GM12878 (cell line): ENCODE measurements at regions not wholly inside any gene's neighbourhood (a gene's known extent, or its start where the extent isn't known, plus 50 kb on each side); places are given as distances from the start of the nearest gene placed in this dataset.
A peak's percentile ranks its signal among the peaks of the same experiment; 100 is the strongest.

Experiments used
- ATAC-seq: fragments of 200-7000 bp; cut with Tn5 transposase; 3 replicates; pipeline ENCODE4 v1.9.1; 2020; ENCODE audit warnings: mild to moderate bottlenecking, moderate library complexity
- BruUV-seq: library from RNA; stranded (reverse); fragments of 400-500 nt; replicated peaks from 2 replicates; lab custom pipeline; 2021; lab: Mats Ljungman, UMichigan
- CTCF ChIA-PET: fragments of 300-600 bp; sonication (Branson Sonifier 250); formaldehyde crosslinking; extraction: SDS; loops from one replicate; lab custom pipeline; 2021; ENCODE audit warnings: inconsistent platforms; lab: Yijun Ruan, JAX
- POLR2A ChIA-PET: fragments of 350-600 bp; formaldehyde crosslinking; extraction: SDS; loops from one replicate; lab custom pipeline; 2021; ENCODE audit warnings: inconsistent platforms; lab: Charles Lee
- RAD21 ChIA-PET: fragments of 300-600 bp; sonication (Branson Sonifier 250); formaldehyde crosslinking; loops from one replicate; lab custom pipeline; 2023; ENCODE audit warnings: antibody characterized with exemption; ENCODE audit not compliant: unreplicated experiment; lab: Charles Lee
- SMC1A ChIA-PET: fragments of 300-600 bp; sonication (Branson Sonifier 250); formaldehyde crosslinking; loops from one replicate; lab custom pipeline; 2023; ENCODE audit not compliant: unreplicated experiment, uncharacterized antibody; lab: Charles Lee
- DNase-seq: peaks from one replicate; pipeline ENCODE4 v3.0.0-alpha.2; 2011; ENCODE audit warnings: low read depth, low spot score
- FAIRE-seq: peaks from 3 replicates; lab custom pipeline; 2011; peaks lifted over from hg19 to GRCh38; lab: Jason Lieb, UNC
- H2AFZ ChIP-seq: 2 replicates; pipeline ENCODE4 v1.6.0; 2011; ENCODE audit warnings: low read depth, low read length, control low read depth; ENCODE audit not compliant: control insufficient read depth
- H3K27ac ChIP-seq: 2 replicates; pipeline ENCODE4 v1.5.1; 2011; ENCODE audit warnings: control low read depth; ENCODE audit not compliant: control insufficient read depth, insufficient read depth
- H3K27me3 ChIP-seq, 2 experiments: replicated peaks in 1 of 2; 2 replicates each; pipeline versions ENCODE4 v1.6.0 to v1.6.1; 2011; ENCODE audit warnings: low read length in 1 of 2; ENCODE audit not compliant: control insufficient read depth in 2 of 2, insufficient read depth in 2 of 2
- H3K36me3 ChIP-seq, 2 experiments: 2 replicates each; pipeline ENCODE4 v1.5.1; 2011; ENCODE audit warnings: low read length in 1 of 2; ENCODE audit not compliant: control insufficient read depth in 2 of 2, insufficient read depth in 2 of 2
- H3K4me1 ChIP-seq: 2 replicates; pipeline ENCODE4 v1.6.1; 2011; ENCODE audit warnings: mild to moderate bottlenecking, low read length, moderate library complexity, mixed read lengths; ENCODE audit not compliant: control insufficient read depth, insufficient read depth
- H3K4me2 ChIP-seq: 2 replicates; pipeline ENCODE4 v1.6.0; 2011; ENCODE audit warnings: control low read depth; ENCODE audit not compliant: control insufficient read depth, insufficient read depth
- H3K4me3 ChIP-seq: fragments of 200-600 bp; sonication (generic); 2 replicates; pipeline ENCODE4 v1.5.1; 2016
- H3K79me2 ChIP-seq: 2 replicates; pipeline ENCODE4 v1.6.0; 2011; ENCODE audit warnings: low read length; ENCODE audit not compliant: control insufficient read depth, insufficient read depth
- H3K9ac ChIP-seq: 2 replicates; pipeline ENCODE4 v1.8.0; 2011; ENCODE audit warnings: low read length, control low read depth, mixed read lengths; ENCODE audit not compliant: control insufficient read depth, insufficient read depth
- H3K9me3 ChIP-seq: replicated peaks from 3 replicates; pipeline ENCODE4 v1.5.1; 2011; ENCODE audit warnings: mild to moderate bottlenecking, low read length; ENCODE audit not compliant: control insufficient read depth, insufficient read depth
- H4K20me1 ChIP-seq: 2 replicates; pipeline ENCODE4 v1.6.0; 2011; ENCODE audit not compliant: control insufficient read depth, insufficient read depth
- BHLHE40 ChIP-seq, 2 experiments: fragments of 450-650 bp in 1 of 2; IDR thresholded peaks; 2 replicates each; pipeline ENCODE4 v1.6.1; 2011 to 2017; ENCODE audit warnings: low read depth in 2 of 2, borderline replicate concordance in 1 of 2, improper control_type of control experiment in 1 of 2, low read length in 1 of 2, mild to moderate bottlenecking in 1 of 2
- EGR1 ChIP-seq, 2 experiments: IDR thresholded peaks; 1 replicate in 1 of 2; 2 replicates in 1 of 2; pipeline ENCODE4 v1.6.1; 2011 to 2012; ENCODE audit warnings: low read depth in 2 of 2, low read length in 2 of 2, borderline replicate concordance in 1 of 2, mild to moderate bottlenecking in 1 of 2, moderate library complexity in 1 of 2
- ESRRA ChIP-seq: IDR thresholded peaks from 2 replicates; pipeline ENCODE4 v1.6.1; 2012; ENCODE audit warnings: mild to moderate bottlenecking, low read length, improper control_type of control experiment
- ETV6 ChIP-seq, 2 experiments: fragments of 450-650 bp in 1 of 2; IDR thresholded peaks in 1 of 2; conservative IDR thresholded peaks in 1 of 2; 2 replicates each; pipeline ENCODE4 v1.6.1; 2014; ENCODE audit warnings: antibody characterized with exemption in 1 of 2, borderline replicate concordance in 1 of 2, low read depth in 1 of 2, mild to moderate bottlenecking in 1 of 2, moderate library complexity in 1 of 2
- IKZF1 ChIP-seq: fragments of 450-650 bp; conservative IDR thresholded peaks from 2 replicates; pipeline ENCODE4 v1.6.1; 2017; ENCODE audit warnings: antibody characterized with exemption, mild to moderate bottlenecking
- MEF2B ChIP-seq: fragments of 450-650 bp; IDR thresholded peaks from 2 replicates; pipeline ENCODE4 v1.6.1; 2018; ENCODE audit warnings: mild to moderate bottlenecking, moderate library complexity; ENCODE audit not compliant: partially characterized antibody, poor library complexity, severe bottlenecking
- NBN ChIP-seq: fragments of 450-650 bp; IDR thresholded peaks from 2 replicates; pipeline ENCODE4 v1.6.1; 2016
- NFIC ChIP-seq: IDR thresholded peaks from 2 replicates; pipeline ENCODE4 v1.6.1; 2012; ENCODE audit warnings: low read depth, mild to moderate bottlenecking, inconsistent platforms, low read length, moderate library complexity
- NR2F1 ChIP-seq: fragments of 450-650 bp; conservative IDR thresholded peaks from 2 replicates; pipeline ENCODE4 v1.6.1; 2017; ENCODE audit warnings: mild to moderate bottlenecking
- RELA ChIP-seq: fragments of 450-650 bp; IDR thresholded peaks from 2 replicates; pipeline ENCODE4 v1.8.0; 2014; ENCODE audit warnings: borderline replicate concordance; ENCODE audit not compliant: partially characterized antibody
- RUNX3 ChIP-seq: IDR thresholded peaks from 2 replicates; pipeline ENCODE4 v1.6.1; 2012; ENCODE audit warnings: low read length, inconsistent platforms
- TARDBP ChIP-seq: IDR thresholded peaks from 2 replicates; pipeline ENCODE4 v1.6.1; 2016; ENCODE audit warnings: borderline replicate concordance
- ZNF24 ChIP-seq: fragments of 450-650 bp; IDR thresholded peaks from 2 replicates; pipeline ENCODE4 v1.6.1; 2017; ENCODE audit warnings: antibody characterized with exemption, mild to moderate bottlenecking
- WGBS: methylation state at CpG from one replicate; pipeline ENCODE4 v1.1.6; 2016; ENCODE audit warnings: low lambda C conversion rate; ENCODE audit not compliant: insufficient replicate concordance, insufficient coverage; ENCODE audit errors: missing lambda C conversion rate; 5-methylcytosine and 5-hydroxymethylcytosine counted together
- in situ Hi-C: fragments of 300-500 bp; cut with MboI; formaldehyde crosslinking; loops from 9 replicates; pipeline ENCODE4 v1.14.3; 2018; ENCODE audit warnings: mixed read lengths
- intact Hi-C: fragments of 100-400 bp; cut with micrococcal nuclease; formaldehyde crosslinking; loops from one replicate; pipeline ENCODE4 v1.14.2; 2022; ENCODE audit not compliant: unreplicated experiment
- TF ChIP-seq, protein P1 (sequence below): IDR thresholded peaks from 2 replicates; pipeline ENCODE4 v1.6.1; 2011; ENCODE audit warnings: borderline replicate concordance, low read depth, mild to moderate bottlenecking, moderate library complexity, low read length; ENCODE audit not compliant: insufficient read depth, poor library complexity, severe bottlenecking
- TF ChIP-seq, protein P2 (sequence below): fragments of 450-650 bp; IDR thresholded peaks from 2 replicates; pipeline ENCODE4 v1.6.1; 2017; ENCODE audit warnings: mild to moderate bottlenecking, moderate library complexity
- TF ChIP-seq, protein P3 (sequence below): IDR thresholded peaks from 2 replicates; pipeline ENCODE4 v1.6.1; 2011; ENCODE audit warnings: borderline replicate concordance, low read depth, mild to moderate bottlenecking, moderate library complexity, mixed read lengths, low read length; ENCODE audit not compliant: insufficient read depth; ENCODE audit errors: extremely low read length

DNA sequence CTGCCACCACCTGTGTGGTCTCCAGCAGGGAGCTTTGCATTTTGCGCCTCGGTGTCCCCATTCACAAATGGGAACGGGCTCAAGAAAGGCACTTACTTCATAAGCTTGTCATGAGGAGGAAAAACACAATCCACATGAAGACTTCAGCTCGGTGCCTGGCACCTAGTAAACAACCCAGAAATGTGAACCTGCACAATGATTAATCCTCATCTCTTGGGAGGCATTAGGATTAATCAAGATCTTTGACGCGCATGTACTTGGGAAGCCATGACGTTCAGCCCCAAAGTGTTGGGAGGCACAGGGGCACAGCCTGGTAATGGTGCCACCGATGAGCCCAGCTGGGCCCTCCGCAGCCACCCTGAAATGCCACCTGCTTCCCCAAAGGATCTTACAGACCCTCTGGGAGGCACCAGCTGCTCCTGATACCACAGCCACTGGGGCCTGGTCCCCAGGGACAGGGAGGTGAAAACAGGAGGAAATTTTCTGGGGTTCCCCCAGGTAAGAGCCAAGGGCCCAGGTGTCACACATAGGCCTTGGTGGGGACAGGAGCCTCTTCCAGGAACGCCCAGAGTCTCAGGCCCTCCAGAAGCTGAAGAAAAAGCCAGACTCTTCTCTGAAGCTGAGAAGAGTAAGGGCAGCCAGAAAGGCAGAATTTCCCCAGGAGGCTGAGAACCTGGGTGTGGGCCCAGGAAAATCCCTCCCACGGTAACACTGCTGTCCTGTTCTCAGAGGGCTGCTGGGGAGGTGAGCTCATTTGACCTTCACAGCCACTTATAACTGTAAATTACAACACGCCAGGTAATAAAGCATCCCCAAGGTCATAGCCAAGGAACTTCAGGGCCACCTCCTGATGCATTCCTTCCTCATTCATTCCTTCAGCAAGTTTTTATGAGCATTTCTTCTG is 507.5 kb downstream of the SHQ1 start:
- Histone ChIP-seq H3K4me2 (no peak overlapping the region), H2AFZ (no peak overlapping the region; the same call in 1 of the 2 replicates), H3K9me3 (no peaks in the 10 kb centered on the region; the same call in 2 of the 3 replicates), H3K4me3 (no peak overlapping the region), H3K27me3 (no peaks in the 10 kb centered on the region; a peak in 1 of 4 replicates), H4K20me1 (no peaks in the 10 kb centered on the region), H3K36me3 (no peaks in the 10 kb centered on the region), H3K9ac (peak overlapping the region; percentile 16; the same call in 1 of the 2 replicates), H3K27ac (0 out of 2 replicates have a peak overlapping the region, but pooled peaks have one; percentile 6), H3K79me2 (no peaks in the 10 kb centered on the region), H3K4me1 (peaks cover 7% of the 10 kb centered on the region)
- ATAC-seq: peak; percentile 64
- in situ Hi-C loops: no loop called here
- ChIA-PET CTCF (no interaction called here), POLR2A (no interaction called here), SMC1A (interaction anchor here (0.6 to 3.3 kb wide), 9 partner anchors 8 to 626 kb away, joined by 3 to 26 read pairs (median 3); no protein-coding TSS in a partner anchor), RAD21 (interaction anchor here (0.9 to 2.3 kb wide), 6 partner anchors 28 to 342 kb away, joined by 3 to 8 read pairs (median 5); no protein-coding TSS in a partner anchor)
- WGBS: 75% methylated on average over 12 of the region's 12 CpGs
- DNase-seq: peak; percentile 32
- BruUV-seq: no TSS peak
- FAIRE-seq: peak; percentile 70
- intact Hi-C loops: no loop called here
- TF ChIP-seq EGR1 (IDR thresholded peaks at IDR 0.05; ENCODE audit: borderline replicate concordance in 1 of 2, low read depth in 2 of 2, low read length in 2 of 2) (no peak), TARDBP (no peak), ESRRA (peak; percentile 91; the same call in 1 of the 2 replicates), ZNF24 (peak; percentile 85), RUNX3 (0 out of 2 replicates have a peak, but pooled peaks have one; percentile 5), RELA (no peak), NBN (no peak), IKZF1 (peak; percentile 68), BHLHE40 (IDR thresholded peaks at IDR 0.05; ENCODE audit: borderline replicate concordance in 1 of 2, low read depth in 2 of 2, low read length in 1 of 2) (no peak), MEF2B (peak; percentile 95), ETV6 (conservative IDR thresholded peaks at IDR 0.05 in 1 of 2, IDR thresholded peaks at IDR 0.05 in 1 of 2; ENCODE audit: borderline replicate concordance in 1 of 2, low read depth in 1 of 2) (no peak), NFIC (no peak), NR2F1 (peak; percentile 49; the same call in 1 of the 2 replicates)
- TF ChIP-seq, protein P1, sequence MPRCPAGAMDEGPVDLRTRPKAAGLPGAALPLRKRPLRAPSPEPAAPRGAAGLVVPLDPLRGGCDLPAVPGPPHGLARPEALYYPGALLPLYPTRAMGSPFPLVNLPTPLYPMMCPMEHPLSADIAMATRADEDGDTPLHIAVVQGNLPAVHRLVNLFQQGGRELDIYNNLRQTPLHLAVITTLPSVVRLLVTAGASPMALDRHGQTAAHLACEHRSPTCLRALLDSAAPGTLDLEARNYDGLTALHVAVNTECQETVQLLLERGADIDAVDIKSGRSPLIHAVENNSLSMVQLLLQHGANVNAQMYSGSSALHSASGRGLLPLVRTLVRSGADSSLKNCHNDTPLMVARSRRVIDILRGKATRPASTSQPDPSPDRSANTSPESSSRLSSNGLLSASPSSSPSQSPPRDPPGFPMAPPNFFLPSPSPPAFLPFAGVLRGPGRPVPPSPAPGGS: peak; percentile 43
- TF ChIP-seq, protein P2, sequence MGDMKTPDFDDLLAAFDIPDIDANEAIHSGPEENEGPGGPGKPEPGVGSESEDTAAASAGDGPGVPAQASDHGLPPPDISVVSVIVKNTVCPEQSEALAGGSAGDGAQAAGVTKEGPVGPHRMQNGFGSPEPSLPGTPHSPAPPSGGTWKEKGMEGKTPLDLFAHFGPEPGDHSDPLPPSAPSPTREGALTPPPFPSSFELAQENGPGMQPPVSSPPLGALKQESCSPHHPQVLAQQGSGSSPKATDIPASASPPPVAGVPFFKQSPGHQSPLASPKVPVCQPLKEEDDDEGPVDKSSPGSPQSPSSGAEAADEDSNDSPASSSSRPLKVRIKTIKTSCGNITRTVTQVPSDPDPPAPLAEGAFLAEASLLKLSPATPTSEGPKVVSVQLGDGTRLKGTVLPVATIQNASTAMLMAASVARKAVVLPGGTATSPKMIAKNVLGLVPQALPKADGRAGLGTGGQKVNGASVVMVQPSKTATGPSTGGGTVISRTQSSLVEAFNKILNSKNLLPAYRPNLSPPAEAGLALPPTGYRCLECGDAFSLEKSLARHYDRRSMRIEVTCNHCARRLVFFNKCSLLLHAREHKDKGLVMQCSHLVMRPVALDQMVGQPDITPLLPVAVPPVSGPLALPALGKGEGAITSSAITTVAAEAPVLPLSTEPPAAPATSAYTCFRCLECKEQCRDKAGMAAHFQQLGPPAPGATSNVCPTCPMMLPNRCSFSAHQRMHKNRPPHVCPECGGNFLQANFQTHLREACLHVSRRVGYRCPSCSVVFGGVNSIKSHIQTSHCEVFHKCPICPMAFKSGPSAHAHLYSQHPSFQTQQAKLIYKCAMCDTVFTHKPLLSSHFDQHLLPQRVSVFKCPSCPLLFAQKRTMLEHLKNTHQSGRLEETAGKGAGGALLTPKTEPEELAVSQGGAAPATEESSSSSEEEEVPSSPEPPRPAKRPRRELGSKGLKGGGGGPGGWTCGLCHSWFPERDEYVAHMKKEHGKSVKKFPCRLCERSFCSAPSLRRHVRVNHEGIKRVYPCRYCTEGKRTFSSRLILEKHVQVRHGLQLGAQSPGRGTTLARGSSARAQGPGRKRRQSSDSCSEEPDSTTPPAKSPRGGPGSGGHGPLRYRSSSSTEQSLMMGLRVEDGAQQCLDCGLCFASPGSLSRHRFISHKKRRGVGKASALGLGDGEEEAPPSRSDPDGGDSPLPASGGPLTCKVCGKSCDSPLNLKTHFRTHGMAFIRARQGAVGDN: peak; percentile 20; the same call in 1 of the 2 replicates
- TF ChIP-seq, protein P3, sequence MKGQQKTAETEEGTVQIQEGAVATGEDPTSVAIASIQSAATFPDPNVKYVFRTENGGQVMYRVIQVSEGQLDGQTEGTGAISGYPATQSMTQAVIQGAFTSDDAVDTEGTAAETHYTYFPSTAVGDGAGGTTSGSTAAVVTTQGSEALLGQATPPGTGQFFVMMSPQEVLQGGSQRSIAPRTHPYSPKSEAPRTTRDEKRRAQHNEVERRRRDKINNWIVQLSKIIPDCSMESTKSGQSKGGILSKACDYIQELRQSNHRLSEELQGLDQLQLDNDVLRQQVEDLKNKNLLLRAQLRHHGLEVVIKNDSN: no peak
